Fibroblast of lung (primary cell): ENCODE measurements at regions not wholly inside any gene's neighbourhood (a gene's known extent, or its start where the extent isn't known, plus 50 kb on each side); places are given as distances from the start of the nearest gene placed in this dataset.

Source experiments
- CTCF ChIP-seq, 2 donors: IDR thresholded peaks in 1 of 2; conservative IDR thresholded peaks in 1 of 2; 1 replicate in 1 of 2; 2 replicates in 1 of 2; pipeline ENCODE4 v1.5.1; 2011 to 2012; ENCODE audit warnings: low read length in 2 of 2, control low read depth in 1 of 2, inconsistent platforms in 1 of 2, low read depth in 1 of 2, mild to moderate bottlenecking in 1 of 2
- EZH2 ChIP-seq: IDR thresholded peaks from 2 replicates; pipeline ENCODE4 v1.5.1; 2012; ENCODE audit warnings: low read length, control low read depth, mild to moderate bottlenecking; ENCODE audit errors: missing control alignments

DNA sequence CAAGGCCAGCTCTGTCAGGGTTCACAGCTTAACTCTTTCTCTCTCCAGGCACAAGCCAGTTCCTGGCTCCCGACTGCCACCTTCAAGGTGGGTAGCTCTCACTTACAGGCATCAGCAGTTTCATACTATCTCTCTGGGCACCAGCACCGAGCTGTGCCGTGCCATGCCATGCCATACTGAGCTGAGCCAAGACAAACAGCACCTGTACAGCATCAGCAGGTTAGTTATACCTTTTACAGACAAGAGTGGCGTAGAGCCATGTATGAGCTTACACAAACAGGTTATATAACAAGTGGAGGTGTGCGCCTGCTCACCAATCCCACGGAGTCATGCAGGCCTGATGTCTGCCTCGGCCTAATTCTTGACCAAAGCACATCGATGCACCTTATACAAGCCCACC lies 1098.7 kb downstream of the AACS start:
- TF ChIP-seq CTCF (conservative IDR thresholded peaks at IDR 0.05 in 1 of 2, IDR thresholded peaks at IDR 0.05 in 1 of 2; ENCODE audit: low read depth in 1 of 2, low read length in 2 of 2) (no peak), EZH2 (no peak)
